ENCODE measurements at regions not wholly inside any gene's neighbourhood (a gene's known extent, or its start where the extent isn't known, plus 50 kb on each side); places are given as distances from the start of the nearest gene placed in this dataset.

DNA sequence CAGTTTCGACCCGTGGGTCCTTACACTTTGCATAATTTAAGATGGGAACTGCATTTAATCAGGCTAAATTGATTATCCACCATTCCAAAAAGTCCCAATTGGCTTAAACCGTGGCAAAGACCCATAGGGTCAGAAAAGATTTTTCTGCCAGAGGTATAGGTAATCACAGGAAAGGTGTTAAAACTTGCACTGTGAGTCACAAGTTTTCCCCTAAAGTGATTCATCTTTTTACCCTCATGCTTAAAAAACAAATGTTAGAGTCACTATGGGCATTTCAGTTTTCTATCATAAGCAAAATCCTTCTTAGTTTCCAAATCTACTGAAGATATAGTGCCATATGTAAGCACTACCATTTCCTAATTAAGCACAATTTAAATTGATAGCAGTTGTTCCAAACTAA lies 1079.8 kb downstream of the ADGRL2 start:
- peaks cover 2% of the 10 kb centered on the region for H3K9me3 Mint-ChIP-seq
- no peak overlapping the region for H3K27ac ChIP-seq (ENCODE audit: low read depth in 1 of 2, low read length in 2 of 2)
- DNase-seq (no peak), ATAC-seq (ENCODE audit: poor library complexity) (no peak)
- ChIA-PET POLR2A (no interaction called here), CTCF (no interaction called here)
- H3K27me3 ChIP-seq (ENCODE audit: control insufficient read depth in 1 of 2, insufficient read depth in 2 of 2, low read length in 2 of 2), result no peaks in the 10 kb centered on the region
- H3K9me3 ChIP-seq (ENCODE audit: control insufficient read depth in 1 of 2, insufficient read depth in 1 of 2, low read length in 2 of 2), result no peaks in the 10 kb centered on the region
- H3K27ac Mint-ChIP-seq, result no peak overlapping the region
- no peaks in the 10 kb centered on the region for H3K36me3 ChIP-seq (ENCODE audit: insufficient read depth, low read length)
- no peaks in the 10 kb centered on the region for H3K4me1 ChIP-seq (ENCODE audit: insufficient read depth, low read length)
- intact Hi-C loops (cut with DNase I, micrococcal nuclease), result loop anchor here in 1 of 2 experiments (5.0 kb wide), 1 partner anchor 878 kb away; no protein-coding TSS in a partner anchor
- H3K27me3 Mint-ChIP-seq, result no peaks in the 10 kb centered on the region
- H3K36me3 Mint-ChIP-seq (ENCODE audit: low read depth), result no peaks in the 10 kb centered on the region
- H3K4me3 ChIP-seq (ENCODE audit: low read length), result no peak overlapping the region
- no peaks in the 10 kb centered on the region for H3K4me1 Mint-ChIP-seq (ENCODE audit: low read depth)
- TF ChIP-seq CTCF (IDR thresholded peaks at IDR 0.05), result no peak
- no peak overlapping the region for H3K4me3 Mint-ChIP-seq

- H3K27me3 ChIP-seq (ENCODE audit: control insufficient read depth in 1 of 2, insufficient read depth in 2 of 2, low read length in 2 of 2), result no peaks in the 10 kb centered on the region
- ChIA-PET CTCF (no interaction called here), POLR2A (interaction anchor here (0.7 kb wide), 1 partner anchor 11 kb away, joined by 3 read pairs; no protein-coding TSS in a partner anchor)
- no peak for DNase-seq
- no peaks in the 10 kb centered on the region for H3K36me3 ChIP-seq (ENCODE audit: insufficient read depth, low read length)
- H3K4me3 Mint-ChIP-seq, result no peak overlapping the region
- H3K9me3 Mint-ChIP-seq, result no peaks in the 10 kb centered on the region
- no peak overlapping the region for H3K27ac ChIP-seq (ENCODE audit: low read depth in 1 of 2, low read length in 2 of 2)
- no peaks in the 10 kb centered on the region for H3K4me1 Mint-ChIP-seq (ENCODE audit: low read depth)
- no peaks in the 10 kb centered on the region for H3K4me1 ChIP-seq (ENCODE audit: insufficient read depth, low read length)
- no peaks in the 10 kb centered on the region for H3K36me3 Mint-ChIP-seq (ENCODE audit: low read depth)
- ATAC-seq (ENCODE audit: poor library complexity), result no peak
- no peak overlapping the region for H3K27ac Mint-ChIP-seq
- no peak overlapping the region for H3K4me3 ChIP-seq (ENCODE audit: low read length)
- intact Hi-C loops (cut with DNase I, micrococcal nuclease), result loop anchor here in 1 of 2 experiments (5.0 kb wide), 1 partner anchor 878 kb away; no protein-coding TSS in a partner anchor
- no peaks in the 10 kb centered on the region for H3K27me3 Mint-ChIP-seq
- no peaks in the 10 kb centered on the region for H3K9me3 ChIP-seq (ENCODE audit: control insufficient read depth in 1 of 2, insufficient read depth in 1 of 2, low read length in 2 of 2)
- no peak for TF ChIP-seq CTCF (IDR thresholded peaks at IDR 0.05)
Measured at GRCh38 chr1:82879701-82880305, 1079.1 kb downstream of the ADGRL2 start.

- Histone ChIP-seq H3K36me3 (ENCODE audit: insufficient read depth, low read length) (no peaks in the 10 kb centered on the region), H3K27ac (ENCODE audit: low read depth in 1 of 2, low read length in 2 of 2) (no peak overlapping the region), H3K4me1 (ENCODE audit: insufficient read depth, low read length) (no peaks in the 10 kb centered on the region), H3K9me3 (ENCODE audit: control insufficient read depth in 1 of 2, insufficient read depth in 1 of 2, low read length in 2 of 2) (no peaks in the 10 kb centered on the region), H3K4me3 (ENCODE audit: low read length) (no peak overlapping the region), H3K27me3 (ENCODE audit: control insufficient read depth in 1 of 2, insufficient read depth in 2 of 2, low read length in 2 of 2) (no peaks in the 10 kb centered on the region)
- H3K4me3 Mint-ChIP-seq, result no peak overlapping the region
- no peaks in the 10 kb centered on the region for H3K36me3 Mint-ChIP-seq (ENCODE audit: low read depth)
- no peak for TF ChIP-seq CTCF (IDR thresholded peaks at IDR 0.05)
- no peaks in the 10 kb centered on the region for H3K27me3 Mint-ChIP-seq
- intact Hi-C loops (cut with DNase I, micrococcal nuclease), result no loop called here
- POLR2A ChIA-PET, result no interaction called here
- H3K9me3 Mint-ChIP-seq, result no peaks in the 10 kb centered on the region
- CTCF ChIA-PET, result no interaction called here
- H3K27ac Mint-ChIP-seq, result no peak overlapping the region
- no peaks in the 10 kb centered on the region for H3K4me1 Mint-ChIP-seq (ENCODE audit: low read depth)
- ATAC-seq (ENCODE audit: poor library complexity), result no peak
- no peak for DNase-seq
Measured at GRCh38 chr1:82875170-82875569, 1074.4 kb downstream of the ADGRL2 start.
